ENCODE measurements at regions not wholly inside any gene's neighbourhood (a gene's known extent, or its start where the extent isn't known, plus 50 kb on each side); places are given as distances from the start of the nearest gene placed in this dataset.
"Not testable (repeated sequence)": the region's sequence is repeated elsewhere in the genome, so short reads cannot be mapped to it uniquely, and the experiment has no call there.

DNA sequence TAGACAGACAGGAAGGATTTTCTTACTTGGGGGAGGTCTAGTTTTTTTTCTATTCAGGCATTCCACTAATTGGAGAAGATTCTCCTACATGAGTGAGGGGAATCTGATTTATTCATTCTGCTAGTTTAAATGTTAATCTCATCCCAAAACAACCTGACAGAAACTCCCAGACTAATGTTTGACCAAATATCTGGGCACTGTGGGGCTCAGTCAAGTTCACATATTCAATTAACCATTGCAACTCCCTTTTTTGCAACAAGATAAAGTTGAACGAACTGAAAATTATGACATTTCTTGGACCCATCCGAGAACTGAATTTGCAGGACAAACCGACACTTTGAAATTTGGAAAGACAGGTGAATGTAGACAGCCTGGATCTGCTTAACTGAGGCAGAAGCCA lies 194.4 kb upstream of the PTER start:
- DNase-seq: no peak

DNA sequence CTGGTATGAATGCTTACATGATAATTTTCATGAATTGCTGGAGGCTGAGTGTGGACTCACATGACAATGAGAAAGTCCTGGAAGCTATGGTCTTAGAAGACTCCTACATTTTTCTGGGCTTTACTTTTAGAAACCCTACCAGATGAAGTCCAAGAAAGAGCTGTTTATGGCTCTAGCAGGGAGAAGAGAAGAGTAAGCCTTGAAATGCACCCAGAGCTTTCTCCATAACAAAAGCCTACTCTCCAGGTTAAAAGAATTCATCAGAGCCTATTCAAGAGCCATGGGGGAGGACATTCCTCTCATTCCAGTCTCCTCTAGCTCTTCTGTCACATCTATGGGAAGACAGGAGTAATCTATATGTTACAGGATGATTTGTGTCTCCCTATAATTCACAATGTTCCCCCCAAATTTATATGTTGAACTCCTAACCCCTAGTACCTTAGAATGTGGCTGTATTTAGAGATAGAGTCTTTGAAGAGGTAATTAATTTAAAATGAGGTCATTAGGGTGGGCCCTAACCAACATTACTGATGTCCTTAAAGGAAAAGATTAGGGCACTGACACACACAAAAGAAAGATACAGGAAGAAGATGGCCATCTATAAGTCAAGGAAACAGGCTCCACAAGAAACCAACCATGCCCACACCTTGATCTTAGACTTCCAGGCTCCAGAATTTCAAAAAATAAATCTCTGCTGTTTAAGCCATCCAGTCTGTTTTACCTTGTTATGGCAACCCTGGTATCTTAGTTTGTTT lies 193.8 kb upstream of the PTER start:
- no peak for DNase-seq

DNA sequence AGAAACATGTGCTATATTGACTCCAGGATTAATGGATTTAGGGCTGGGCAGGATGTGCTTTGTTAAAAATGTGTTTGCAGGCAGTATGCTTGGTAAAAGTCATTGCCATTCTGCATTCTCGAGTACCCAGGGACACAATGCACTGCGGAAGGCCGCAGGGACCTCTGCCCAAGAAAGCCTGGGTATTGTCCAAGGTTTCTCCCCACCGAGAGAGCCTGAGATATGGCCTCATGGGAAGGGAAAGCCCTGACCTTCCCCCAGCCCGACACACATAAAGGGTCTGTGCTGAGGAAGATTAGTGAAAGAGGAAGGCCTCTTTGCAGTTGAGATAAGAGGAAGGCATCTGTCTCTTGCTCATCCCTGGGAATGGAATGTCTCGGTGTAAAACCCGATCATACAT lies 186.7 kb upstream of the PTER start:
- DNase-seq: not testable (repeated sequence)

DNA sequence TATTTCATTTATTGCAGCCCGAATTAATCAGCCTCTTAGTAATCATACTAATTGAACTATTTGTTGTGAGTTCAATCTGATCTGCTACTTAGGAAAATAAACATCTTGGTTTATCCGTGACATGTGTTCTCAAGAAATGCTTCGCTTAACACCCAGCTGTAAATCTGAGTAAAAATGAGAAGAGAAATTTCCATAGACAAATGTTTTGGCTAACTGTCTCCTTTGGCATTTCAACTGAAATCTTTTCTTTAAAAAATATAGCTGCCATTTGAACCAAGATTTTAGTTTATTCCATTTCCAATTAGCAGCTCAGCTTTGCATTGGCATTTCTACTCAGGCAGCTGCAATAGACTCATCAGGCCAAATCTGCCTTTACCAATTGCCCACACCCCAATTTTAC lies 180.5 kb upstream of the PTER start:
- no peak for DNase-seq

DNA sequence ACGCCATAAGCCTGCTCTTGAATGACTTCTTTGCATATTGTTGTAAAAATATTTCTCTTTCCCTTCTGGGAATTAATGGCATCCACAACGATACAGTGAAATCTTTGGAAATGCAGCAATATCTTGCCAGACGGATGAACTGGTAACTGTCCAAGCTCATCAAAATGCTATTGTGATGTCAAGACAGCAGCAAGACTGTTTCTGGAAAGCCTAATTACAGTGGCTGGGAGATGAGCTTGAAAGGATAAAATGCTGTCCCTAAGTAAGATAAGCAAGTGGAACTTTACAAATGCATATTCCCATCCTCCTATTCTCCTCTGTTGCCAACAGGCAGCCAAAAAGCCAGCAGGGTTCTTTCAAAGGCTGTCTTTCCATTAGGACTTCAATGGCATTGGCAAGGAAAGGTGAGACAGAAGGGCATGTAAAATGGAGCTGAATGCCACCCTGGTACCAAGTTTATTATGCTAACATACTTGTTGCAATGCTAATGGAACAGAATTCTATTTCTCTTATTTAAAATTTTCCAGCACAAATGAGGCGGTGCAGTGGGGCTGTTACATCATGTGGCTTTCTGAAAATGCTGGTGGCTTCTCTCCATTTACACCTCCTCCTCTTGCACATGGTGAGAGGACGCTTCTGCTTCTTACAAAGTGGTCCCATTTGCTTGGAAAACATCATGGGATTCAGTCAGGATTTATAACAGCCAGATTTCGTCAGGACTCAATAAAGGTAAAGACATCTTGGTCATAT lies 178.3 kb upstream of the PTER start:
- no peak for DNase-seq

DNA sequence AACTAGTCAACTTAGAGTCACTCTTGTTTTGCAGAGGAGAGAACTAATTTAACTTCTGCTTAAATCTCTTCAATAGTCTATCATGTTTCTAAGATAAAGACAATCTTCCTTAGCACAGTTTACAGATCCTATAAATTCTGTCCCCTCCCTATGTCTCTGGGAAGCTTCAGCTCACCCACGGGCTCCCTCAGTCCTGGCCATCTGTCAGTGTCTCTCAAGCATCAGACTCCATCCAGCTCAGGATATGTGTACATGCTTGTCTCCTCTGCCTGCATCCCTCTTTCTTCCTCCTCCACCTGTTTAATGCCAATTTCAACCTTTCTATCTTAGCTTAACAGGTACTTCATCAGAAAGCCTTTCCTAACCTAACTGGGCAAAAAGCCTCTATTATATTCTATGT lies 177.1 kb upstream of the PTER start:
- no peak for DNase-seq

DNA sequence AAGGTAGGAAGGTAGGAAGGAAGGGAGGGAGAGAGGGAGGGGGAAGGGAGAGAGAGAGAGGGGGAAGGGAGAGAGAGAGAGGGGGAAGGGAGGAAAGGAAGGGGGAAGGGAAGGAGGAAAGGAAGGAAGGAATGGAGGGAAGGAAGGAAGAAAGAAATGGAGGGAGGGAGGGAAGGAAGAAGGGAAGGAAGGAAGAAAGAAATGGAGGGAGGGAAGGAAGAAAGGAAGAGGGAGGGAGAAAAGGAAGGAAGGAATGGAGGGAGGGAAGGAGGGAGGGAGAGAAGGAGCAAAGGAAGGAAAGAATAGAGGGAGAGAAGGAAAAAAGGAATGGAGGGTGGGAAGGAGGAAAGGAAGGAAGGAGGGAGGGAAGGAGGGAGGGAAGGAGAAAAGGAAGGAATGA lies 176.4 kb upstream of the PTER start:
- no peak for DNase-seq

DNA sequence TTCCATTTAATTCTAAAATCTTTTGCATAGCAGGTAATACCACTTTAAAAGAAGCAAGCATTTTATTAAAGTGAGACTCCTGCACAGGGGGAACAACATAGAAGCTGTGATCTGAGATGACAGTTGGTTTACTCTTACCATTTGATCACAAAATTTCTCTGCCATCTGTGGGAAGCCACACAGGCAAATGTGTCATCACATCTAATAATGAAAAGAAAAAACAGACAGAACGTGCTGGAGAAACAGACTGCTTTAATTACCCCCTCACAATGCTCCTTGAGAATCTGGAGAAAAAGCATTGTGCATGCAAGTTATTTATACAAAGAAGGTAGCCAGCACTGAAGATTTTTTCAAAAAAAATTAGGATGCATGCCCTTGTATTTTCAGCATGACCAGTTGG lies 165.2 kb upstream of the PTER start:
- DNase-seq: no peak

DNA sequence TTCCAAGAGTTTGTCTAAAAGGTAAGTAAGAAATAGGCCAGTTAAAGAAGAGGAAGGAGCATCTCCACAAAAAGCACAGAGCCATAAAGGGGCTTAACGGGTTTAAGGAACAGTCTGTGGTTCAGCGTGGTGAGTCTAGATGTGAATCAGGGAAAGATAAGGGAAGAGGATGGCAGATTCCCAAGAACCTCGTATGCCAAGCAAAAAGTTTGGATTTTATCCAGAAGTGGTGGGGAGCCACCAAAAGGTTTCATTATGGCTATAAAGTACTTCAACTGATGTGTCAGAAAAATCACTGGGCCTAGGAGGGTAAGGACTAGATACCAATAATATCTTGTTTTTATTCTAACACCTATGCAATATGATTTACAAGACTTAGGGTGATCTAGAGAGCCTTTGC lies 161.9 kb upstream of the PTER start:
- DNase-seq: no peak

DNA sequence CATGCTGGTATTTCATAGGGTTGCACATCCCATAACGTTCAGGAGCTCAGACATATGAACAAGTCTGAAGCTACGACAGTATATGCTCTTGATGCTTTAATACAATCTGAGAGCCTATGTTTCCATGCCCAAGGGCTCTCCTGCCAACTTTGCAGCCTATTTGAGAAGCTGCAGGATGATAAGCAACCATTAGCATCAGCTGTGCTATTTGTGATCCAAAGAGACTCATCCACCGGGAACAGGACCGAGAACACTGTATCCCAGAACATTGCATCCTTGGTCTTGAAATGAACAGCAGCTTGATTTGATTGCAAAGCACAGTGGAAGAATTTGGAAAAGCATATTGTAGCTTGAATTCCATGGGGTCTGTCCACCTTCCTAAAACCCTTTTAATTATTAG lies 156.2 kb upstream of the PTER start:
- DNase-seq: no peak

DNA sequence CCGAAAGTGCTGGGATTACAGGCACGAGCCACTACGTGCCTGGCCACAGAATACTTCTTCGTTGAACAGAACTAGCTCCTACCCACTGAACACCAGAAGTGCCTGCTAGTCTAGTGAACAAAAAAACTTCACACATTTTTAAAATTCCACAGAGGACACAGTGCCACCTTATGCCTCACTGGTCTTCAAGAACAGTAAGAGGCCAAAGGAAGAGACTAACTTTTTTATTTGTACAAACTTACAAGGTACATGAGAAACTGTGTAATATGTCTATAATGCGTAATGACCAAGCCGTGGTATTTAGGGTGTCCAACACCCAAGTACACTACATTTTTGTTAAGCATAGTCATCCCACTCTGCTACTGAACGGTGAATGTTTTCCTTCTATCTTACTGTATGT lies 144.4 kb upstream of the PTER start:
- no peak for DNase-seq

DNA sequence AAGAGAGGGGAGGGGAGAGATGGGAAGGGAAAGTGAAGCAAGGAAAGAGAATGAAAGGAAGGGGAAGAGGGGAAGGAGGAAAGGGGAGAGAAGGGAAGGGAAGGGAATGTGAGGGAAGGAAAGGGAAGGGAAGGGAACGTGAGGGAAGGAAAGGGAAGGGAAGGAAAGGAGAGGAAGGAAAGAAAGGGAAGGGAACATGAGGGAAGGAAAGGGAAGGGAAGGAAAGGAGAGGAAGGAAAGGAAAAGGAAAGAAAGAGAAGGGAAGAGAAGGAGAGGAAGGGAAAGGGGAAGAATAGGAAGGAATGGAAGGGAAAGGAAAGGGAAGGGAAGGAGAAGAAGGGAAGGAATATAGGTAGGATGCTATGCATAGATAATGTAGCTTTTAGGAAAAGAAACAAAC lies 139.7 kb upstream of the PTER start:
- DNase-seq: no peak

DNA sequence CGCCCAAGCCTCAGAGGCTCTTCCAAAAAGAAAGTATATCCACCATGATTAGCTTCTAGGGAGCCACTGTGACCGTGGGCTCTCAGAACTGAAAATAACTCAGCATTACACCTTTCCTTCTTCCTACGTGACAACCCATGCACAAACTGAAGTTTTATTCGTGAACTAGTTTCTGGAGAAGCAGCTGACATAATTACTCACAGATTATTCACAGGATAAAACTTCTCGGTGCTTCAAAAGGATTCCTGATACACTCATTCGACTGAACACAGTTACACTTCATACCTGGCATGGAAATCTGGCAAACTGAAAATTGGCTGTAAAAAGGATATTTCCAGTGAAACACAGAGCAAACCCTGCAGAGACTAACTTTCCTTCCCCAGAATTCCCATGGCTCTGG lies 139.2 kb upstream of the PTER start:
- DNase-seq: no peak

DNA sequence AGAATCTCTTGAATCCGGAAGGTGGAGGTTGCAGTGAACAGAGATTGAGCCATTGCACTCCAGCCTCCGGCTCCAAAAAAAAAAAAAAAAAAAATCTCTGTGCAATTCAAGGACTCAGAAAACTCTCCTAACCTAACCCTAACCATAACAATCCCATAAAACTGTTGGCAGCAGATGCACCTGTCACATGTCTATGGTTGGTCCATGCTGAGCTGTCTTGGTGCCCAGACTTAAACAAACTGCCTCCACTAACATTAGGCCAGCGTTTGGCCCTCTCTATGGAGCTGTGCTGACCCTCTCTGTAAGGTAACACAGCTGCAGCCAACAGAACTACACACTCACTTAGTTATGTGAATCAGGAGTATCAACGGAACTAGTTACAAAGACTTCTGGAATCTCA lies 132.5 kb upstream of the PTER start:
- DNase-seq: no peak

DNA sequence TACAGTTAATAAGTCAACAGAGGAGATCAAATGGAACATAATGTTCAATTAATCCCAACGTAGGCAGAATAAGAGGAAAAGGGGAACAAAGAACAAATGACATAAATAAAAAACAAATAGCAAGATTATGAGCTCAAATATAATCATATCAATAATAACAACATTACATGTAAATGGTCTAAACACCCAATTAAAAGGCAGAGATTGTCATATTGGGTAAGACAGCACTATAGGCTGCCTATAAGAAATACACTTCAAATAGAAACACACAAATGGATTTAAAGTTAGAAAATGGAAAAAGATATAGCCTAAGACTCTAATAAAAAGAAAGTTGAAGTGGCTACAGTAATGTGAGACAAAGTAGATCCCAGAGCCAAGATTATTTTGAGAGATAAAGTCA lies 126.4 kb upstream of the PTER start:
- DNase-seq: no peak

DNA sequence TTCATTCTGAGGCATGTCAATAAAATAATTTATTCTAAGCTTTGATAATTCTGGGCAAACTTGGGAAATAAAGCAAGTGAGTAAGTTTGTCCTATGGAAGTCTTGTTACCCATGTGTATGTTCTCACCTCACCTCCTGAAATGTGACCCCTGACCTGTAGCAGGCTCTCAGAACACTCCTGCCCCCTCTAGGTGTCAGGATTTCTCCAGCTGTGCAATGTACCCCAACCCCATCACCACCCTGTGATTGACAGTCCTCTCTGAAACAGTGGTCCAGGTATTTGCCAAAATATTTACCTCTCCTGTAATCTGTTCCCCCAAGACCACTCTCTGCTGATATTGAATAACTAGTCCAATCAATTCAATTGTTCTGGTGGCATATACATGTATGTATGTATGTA lies 122.6 kb upstream of the PTER start:
- no peak for DNase-seq

DNA sequence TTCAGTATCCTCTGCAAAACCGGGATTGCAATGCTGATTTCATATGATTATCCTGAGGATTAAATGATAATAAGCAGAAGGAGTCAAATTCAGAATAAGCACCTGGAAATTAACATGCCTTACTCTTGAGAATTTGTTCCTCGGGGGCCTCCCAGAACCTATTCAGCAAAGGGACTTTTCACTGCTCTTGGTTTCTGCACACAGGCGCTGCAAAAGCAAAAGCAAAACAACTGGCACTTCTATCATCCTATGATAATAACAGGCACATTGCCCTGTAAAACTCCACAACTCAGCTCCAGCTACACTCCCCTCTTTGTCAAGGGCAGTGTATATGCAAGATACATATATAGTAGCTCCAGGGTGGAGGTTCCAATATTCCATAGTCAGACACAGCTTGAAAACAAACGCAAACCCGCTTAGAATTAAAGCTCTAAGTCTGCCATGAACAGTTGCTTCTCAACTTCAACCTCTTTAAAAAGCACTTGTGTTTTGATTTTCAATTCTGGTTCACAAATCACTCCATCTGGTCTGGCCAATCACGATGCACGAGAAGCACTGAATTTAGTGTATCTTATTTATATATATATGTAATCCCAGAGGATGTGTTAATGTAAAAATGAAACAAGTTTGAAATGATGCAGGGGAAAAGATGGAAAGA lies 119.9 kb upstream of the PTER start:
- DNase-seq: no peak

DNA sequence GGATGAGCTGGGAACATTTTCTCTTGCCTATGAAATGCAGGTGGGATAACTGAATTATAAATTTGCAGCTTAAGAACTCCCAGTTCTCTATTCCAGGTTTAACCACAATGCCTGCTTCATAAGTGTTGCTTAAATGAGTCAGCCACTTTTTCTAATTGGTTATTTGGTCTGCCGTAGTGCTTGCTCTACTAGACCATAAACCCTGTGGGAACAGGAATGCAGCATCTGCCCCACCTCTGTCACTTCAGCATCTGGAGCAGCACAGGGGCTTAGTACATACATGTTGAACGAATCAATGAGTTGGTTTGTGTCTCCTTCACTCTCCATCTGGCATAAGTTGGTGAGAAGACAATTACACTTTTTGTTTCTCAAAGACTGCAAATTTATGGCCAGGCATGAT lies 95.2 kb upstream of the PTER start:
- DNase-seq: no peak

DNA sequence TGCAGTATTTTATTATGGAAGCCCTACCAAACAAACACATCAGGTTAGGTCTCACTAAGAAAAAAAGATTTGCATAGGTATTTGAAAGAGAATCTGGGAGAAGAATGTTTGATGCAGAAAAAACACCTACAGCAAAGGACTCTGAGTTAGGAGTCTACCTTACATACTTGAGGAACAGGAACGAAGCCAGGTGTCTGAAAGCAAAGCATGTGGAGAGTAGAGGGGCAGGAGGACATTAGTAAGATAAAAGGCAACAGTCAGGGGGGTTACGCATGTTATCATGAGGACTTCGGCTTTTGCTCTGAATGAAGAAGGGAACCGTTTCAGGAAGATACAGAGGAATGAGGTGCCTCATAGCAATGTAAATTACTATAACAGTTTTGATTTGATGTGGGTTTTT lies 87.9 kb upstream of the PTER start:
- DNase-seq: no peak

DNA sequence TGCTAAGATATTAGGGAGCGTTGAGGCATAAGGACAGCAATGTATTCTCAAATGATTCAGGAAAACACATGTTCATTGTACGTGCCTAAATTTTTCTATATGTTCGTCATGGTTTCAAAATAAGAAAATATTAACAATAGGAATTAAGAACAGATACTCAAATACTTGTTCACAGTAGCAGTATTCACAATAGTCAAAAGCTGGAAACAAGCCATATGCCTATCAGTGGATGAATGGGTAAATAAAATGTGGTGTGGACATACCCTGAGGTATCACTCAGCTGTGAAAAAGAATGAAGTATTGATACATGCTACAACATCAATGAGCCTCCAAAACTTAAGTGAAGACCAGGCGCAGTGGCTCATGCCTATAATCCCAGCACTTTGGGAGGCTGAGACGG lies 84.7 kb upstream of the PTER start:
- no peak for DNase-seq

DNA sequence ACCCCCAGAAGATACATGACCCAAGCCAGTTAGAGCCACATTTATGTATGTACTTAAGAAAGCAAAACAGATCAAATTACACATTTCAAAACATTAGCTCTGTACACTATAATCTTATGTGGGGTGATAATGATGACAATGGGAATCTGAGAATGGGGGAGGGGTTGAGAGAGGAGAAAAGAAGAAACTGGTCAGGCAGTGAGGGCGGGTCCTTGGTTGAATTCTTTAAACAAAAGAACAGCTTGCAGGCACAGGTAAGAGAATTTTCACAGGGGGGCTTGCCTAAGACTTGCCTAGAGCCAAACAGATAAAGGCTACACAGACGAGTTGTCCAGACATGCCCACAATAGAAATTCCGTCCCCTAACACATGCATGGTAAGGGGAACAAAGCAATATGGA lies 76.8 kb upstream of the PTER start:
- DNase-seq: no peak

DNA sequence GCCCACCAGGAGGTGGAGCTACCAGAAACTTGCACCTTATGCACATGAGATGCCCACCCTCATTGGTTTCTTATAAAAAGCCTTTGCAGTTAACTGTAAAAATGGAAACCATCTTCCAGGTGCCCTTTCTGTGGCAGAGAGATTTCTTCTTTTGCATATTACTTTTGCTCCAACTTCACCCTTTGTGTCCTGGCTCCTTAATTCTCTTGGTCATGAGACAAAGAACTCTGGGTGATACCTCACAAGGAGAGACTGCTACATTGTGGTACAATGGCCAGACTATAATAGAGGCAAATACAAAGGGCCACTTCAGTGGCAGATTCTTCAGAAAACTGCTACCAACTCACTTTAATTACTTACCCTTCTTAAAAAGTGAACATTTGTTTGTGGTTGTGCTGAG lies 76.4 kb upstream of the PTER start:
- no peak for DNase-seq

DNA sequence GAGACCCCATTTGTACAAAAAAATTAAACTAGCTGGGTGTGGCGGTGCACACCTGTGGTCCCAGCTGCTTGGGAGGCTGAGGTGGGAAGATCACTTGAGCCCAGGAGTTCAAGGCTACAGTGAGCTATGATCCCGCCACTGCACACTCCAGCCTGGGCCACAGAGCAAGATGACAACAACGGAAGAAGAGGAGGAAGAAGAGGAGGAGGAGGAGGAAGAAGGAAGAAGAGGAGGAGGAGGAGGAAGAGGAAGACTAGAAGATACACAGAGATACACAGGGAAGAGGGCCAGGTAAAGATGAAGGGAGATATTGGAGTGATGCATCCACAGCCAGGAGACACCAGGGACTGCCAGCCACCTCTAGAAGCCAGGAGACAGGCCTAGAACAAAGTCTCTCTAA lies 75.7 kb upstream of the PTER start:
- no peak for DNase-seq

DNA sequence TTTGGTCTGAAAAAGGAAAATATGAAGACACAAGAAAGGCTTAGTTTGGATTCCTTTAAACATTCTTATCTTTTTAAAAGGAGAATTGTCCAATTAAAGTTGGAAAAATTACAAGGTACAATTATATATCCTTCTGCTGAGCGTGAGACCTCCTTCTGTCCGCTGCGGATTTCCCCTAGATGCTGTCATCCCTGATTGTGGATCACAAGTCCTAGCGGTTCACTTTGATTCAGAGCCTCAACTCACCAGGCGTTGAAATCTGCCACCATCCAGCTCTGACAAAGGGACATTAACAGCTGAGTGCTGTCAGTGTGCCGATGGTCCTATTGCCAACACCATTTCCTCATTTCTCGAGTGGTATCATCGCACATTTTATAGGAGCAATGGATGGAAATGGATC lies 73.1 kb upstream of the PTER start:
- DNase-seq: no peak

Measured in stimulated activated CD8-positive, alpha-beta memory T cell treated with anti-CD3 and anti-CD28 coated beads, Interleukin-4, amount 100 ng/mL, for 48 hours (primary cell).